GM21423 (cell line): ENCODE measurements at regions not wholly inside any gene's neighbourhood (a gene's known extent, or its start where the extent isn't known, plus 50 kb on each side); places are given as distances from the start of the nearest gene placed in this dataset.

Source experiments
- ATAC-seq: cut with Tn5 transposase; IDR thresholded peaks from one replicate; pipeline ENCODE4 v1.9.1; 2021; ENCODE audit warnings: mild to moderate bottlenecking, moderate library complexity; ENCODE audit not compliant: unreplicated experiment

- ATAC-seq: no peak
Observed at GRCh38 chr15:62726461-62726860, 316.1 kb upstream of the TPM1 start.

GRCh38 chr15:62727501-62727900 lies 315.0 kb upstream of the TPM1 start:
- ATAC-seq: no peak

- ATAC-seq: no peak
Observed at GRCh38 chr15:62730825-62731224, 311.7 kb upstream of the TPM1 start.

- no peak for ATAC-seq
Observed at GRCh38 chr15:62732078-62732477, 310.5 kb upstream of the TPM1 start.

GRCh38 chr15:62734706-62735105 lies 307.8 kb upstream of the TPM1 start:
- ATAC-seq: no peak

GRCh38 chr15:62736756-62737155 lies 305.8 kb upstream of the TPM1 start:
- ATAC-seq: no peak

GRCh38 chr15:62737551-62737950 lies 305.0 kb upstream of the TPM1 start:
- ATAC-seq: no peak

GRCh38 chr15:62739082-62739481 lies 303.5 kb upstream of the TPM1 start:
- ATAC-seq: no peak

GRCh38 chr15:62739507-62739906 lies 303.0 kb upstream of the TPM1 start:
- ATAC-seq: no peak

- no peak for ATAC-seq
Observed at GRCh38 chr15:62740141-62741004, 302.2 kb upstream of the TPM1 start.

GRCh38 chr15:62741106-62741505 lies 301.4 kb upstream of the TPM1 start:
- ATAC-seq: no peak

GRCh38 chr15:62742409-62743171 lies 300.0 kb upstream of the TPM1 start:
- no peak for ATAC-seq

GRCh38 chr15:62745621-62746225 lies 296.8 kb upstream of the TPM1 start:
- ATAC-seq: no peak

GRCh38 chr15:62748196-62748595 lies 294.4 kb upstream of the TPM1 start:
- no peak for ATAC-seq

GRCh38 chr15:62749036-62749815 lies 293.3 kb upstream of the TPM1 start:
- no peak for ATAC-seq

- ATAC-seq: no peak
Observed at GRCh38 chr15:62750471-62750870, 292.1 kb upstream of the TPM1 start.

GRCh38 chr15:62752657-62753517 lies 289.7 kb upstream of the TPM1 start:
- ATAC-seq: no peak

- no peak for ATAC-seq
Observed at GRCh38 chr15:62753518-62754221, 288.9 kb upstream of the TPM1 start.

GRCh38 chr15:62756326-62756994 lies 286.1 kb upstream of the TPM1 start:
- no peak for ATAC-seq
